ENCODE measurements at regions not wholly inside any gene's neighbourhood (a gene's known extent, or its start where the extent isn't known, plus 50 kb on each side); places are given as distances from the start of the nearest gene placed in this dataset.

GRCh38 chr16:79716645-79717332 is 116.3 kb upstream of the MAF start:
- no peak for DNase-seq (ENCODE audit: low read depth, low spot score)

GRCh38 chr16:79715061-79715460 is 114.5 kb upstream of the MAF start:
- no peak for DNase-seq (ENCODE audit: low read depth, low spot score)

GRCh38 chr16:79714440-79714839 is 113.9 kb upstream of the MAF start:
- no peak for DNase-seq (ENCODE audit: low read depth, low spot score)

- DNase-seq (ENCODE audit: low read depth, low spot score): no peak
Observed at GRCh38 chr16:79713609-79714309, 113.2 kb upstream of the MAF start.

GRCh38 chr16:79712276-79712675 is 111.7 kb upstream of the MAF start:
- no peak for DNase-seq (ENCODE audit: low read depth, low spot score)

GRCh38 chr16:79707876-79708275 is 107.3 kb upstream of the MAF start:
- no peak for DNase-seq (ENCODE audit: low read depth, low spot score)

GRCh38 chr16:79703066-79703465 is 102.5 kb upstream of the MAF start:
- no peak for DNase-seq (ENCODE audit: low read depth, low spot score)

- no peak for DNase-seq (ENCODE audit: low read depth, low spot score)
Observed at GRCh38 chr16:79698341-79698753, 97.8 kb upstream of the MAF start.

GRCh38 chr16:79697562-79698112 is 97.1 kb upstream of the MAF start:
- DNase-seq (ENCODE audit: low read depth, low spot score): no peak

GRCh38 chr16:79691007-79691406 is 90.5 kb upstream of the MAF start:
- no peak for DNase-seq (ENCODE audit: low read depth, low spot score)

GRCh38 chr16:79690159-79690558 is 89.6 kb upstream of the MAF start:
- no peak for DNase-seq (ENCODE audit: low read depth, low spot score)

GRCh38 chr16:79687249-79688130 is 87.0 kb upstream of the MAF start:
- no peak for DNase-seq (ENCODE audit: low read depth, low spot score)

- DNase-seq (ENCODE audit: low read depth, low spot score): no peak
Observed at GRCh38 chr16:79685871-79686270, 85.3 kb upstream of the MAF start.

GRCh38 chr16:79679334-79679733 is 78.8 kb upstream of the MAF start:
- no peak for DNase-seq (ENCODE audit: low read depth, low spot score)

GRCh38 chr16:79677799-79678530 is 77.4 kb upstream of the MAF start:
- DNase-seq (ENCODE audit: low read depth, low spot score): no peak

- no peak for DNase-seq (ENCODE audit: low read depth, low spot score)
Observed at GRCh38 chr16:79673635-79674034, 73.1 kb upstream of the MAF start.

- no peak for DNase-seq (ENCODE audit: low read depth, low spot score)
Observed at GRCh38 chr16:79672524-79672923, 72.0 kb upstream of the MAF start.

GRCh38 chr16:79668502-79668901 is 68.0 kb upstream of the MAF start:
- DNase-seq (ENCODE audit: low read depth, low spot score): no peak

- DNase-seq (ENCODE audit: low read depth, low spot score): no peak
Observed at GRCh38 chr16:79665970-79666369, 65.4 kb upstream of the MAF start.

GRCh38 chr16:79664407-79664806 is 63.9 kb upstream of the MAF start:
- no peak for DNase-seq (ENCODE audit: low read depth, low spot score)

- no peak for DNase-seq (ENCODE audit: low read depth, low spot score)
Observed at GRCh38 chr16:79662669-79663313, 62.3 kb upstream of the MAF start.

All from iPS DF 19.7 (cell line).